Adipocyte (in vitro differentiated cells): ENCODE measurements at regions not wholly inside any gene's neighbourhood (a gene's known extent, or its start where the extent isn't known, plus 50 kb on each side); places are given as distances from the start of the nearest gene placed in this dataset.

Experiments used
- DNase-seq: peaks from one replicate; pipeline ENCODE4 v3.0.0-alpha.2; 2015; ENCODE audit warnings: low read depth
- H3K27me3 ChIP-seq: replicated peaks from 2 replicates; pipeline ENCODE4 v1.7.0; 2013; ENCODE audit warnings: mild to moderate bottlenecking, low read length, moderate library complexity; ENCODE audit not compliant: control insufficient read depth, insufficient read depth
- H3K36me3 ChIP-seq: 2 replicates; pipeline ENCODE4 v1.7.0; 2013; ENCODE audit warnings: low read length, mild to moderate bottlenecking, moderate library complexity; ENCODE audit not compliant: control insufficient read depth, insufficient read depth, severe bottlenecking
- H3K4me1 ChIP-seq: 2 replicates; pipeline ENCODE4 v1.7.0; 2013; ENCODE audit warnings: mild to moderate bottlenecking, low read length, moderate library complexity; ENCODE audit not compliant: control insufficient read depth, insufficient read depth
- H3K4me3 ChIP-seq: 2 replicates; pipeline ENCODE4 v1.7.0; 2013; ENCODE audit warnings: mild to moderate bottlenecking, low read length, moderate library complexity
- H3K9ac ChIP-seq: 2 replicates; pipeline ENCODE4 v1.7.0; 2013; ENCODE audit warnings: mild to moderate bottlenecking, low read length, moderate library complexity
- H3K9me3 ChIP-seq: 2 replicates; pipeline ENCODE4 v1.7.0; 2013; ENCODE audit warnings: mild to moderate bottlenecking, low read length, moderate library complexity; ENCODE audit not compliant: control insufficient read depth

DNA sequence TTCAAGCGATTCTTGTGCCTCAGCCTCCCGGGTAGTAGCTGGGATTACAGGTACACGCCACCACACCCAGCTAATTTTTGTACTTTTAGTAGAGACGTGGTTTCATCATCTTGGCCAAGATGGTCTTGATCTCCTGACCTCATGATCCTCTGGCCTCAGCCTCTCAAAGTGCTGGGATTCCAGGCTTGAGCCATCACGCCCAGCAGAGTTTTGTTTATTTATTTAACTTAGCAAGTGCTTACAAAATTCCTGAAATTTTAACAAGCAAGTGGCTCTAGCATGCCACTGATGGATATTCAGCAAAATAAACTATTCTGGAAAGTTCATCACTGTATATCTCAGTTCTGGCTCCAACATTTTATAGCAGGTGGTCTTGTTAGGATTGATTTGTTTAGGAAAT, 585.9 kb downstream of the OTOL1 start:
- Histone ChIP-seq H3K4me1 (no peaks in the 10 kb centered on the region), H3K9ac (no peak overlapping the region), H3K9me3 (no peaks in the 10 kb centered on the region), H3K4me3 (no peak overlapping the region), H3K27me3 (no peaks in the 10 kb centered on the region), H3K36me3 (no peaks in the 10 kb centered on the region)
- DNase-seq, result peak; percentile 24

DNA sequence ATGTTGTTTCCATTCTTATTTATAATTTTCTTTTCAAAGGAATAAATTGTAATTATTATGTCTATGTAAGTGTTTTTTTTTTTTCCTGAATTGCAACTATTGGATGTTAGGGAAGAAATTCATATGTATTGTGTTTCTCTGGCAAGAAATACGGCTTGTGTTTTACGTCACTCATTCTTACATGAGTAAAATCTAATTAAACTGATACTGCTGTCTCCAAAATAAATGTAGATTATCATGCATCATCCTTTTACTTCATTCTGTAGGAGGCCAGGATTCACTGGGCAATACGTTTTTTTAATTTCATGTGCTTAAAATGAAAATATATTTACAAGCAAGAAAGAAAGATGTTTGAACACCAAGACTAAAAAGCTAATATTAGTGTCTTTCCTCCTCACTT, 590.8 kb downstream of the OTOL1 start:
- no peak overlapping the region for H3K4me3 ChIP-seq
- H3K9ac ChIP-seq, result no peak overlapping the region
- no peaks in the 10 kb centered on the region for H3K4me1 ChIP-seq
- no peaks in the 10 kb centered on the region for H3K9me3 ChIP-seq
- H3K27me3 ChIP-seq, result no peaks in the 10 kb centered on the region
- no peak for DNase-seq
- no peaks in the 10 kb centered on the region for H3K36me3 ChIP-seq

DNA sequence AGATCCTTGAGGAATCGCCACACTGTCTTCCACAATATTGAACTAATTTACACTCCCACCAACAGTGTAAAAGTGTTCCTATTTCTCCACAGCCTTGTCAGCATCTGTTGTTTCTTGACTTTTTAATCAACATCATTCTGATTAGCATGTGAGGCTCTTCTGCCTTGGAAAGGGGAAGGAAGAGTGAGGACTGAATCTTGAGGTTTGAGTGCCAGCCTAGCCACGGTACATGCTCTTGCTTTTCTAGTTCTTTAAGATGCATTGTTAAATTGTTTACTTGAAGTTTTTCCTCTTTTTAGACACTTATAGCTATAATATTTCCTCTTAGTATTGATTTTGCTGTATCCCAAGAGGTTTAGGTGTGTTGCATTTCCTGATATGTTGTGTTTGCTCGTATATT, 596.1 kb downstream of the OTOL1 start:
- DNase-seq, result no peak
- no peak overlapping the region for H3K4me3 ChIP-seq
- H3K9me3 ChIP-seq, result no peaks in the 10 kb centered on the region
- H3K27me3 ChIP-seq, result no peaks in the 10 kb centered on the region
- no peak overlapping the region for H3K9ac ChIP-seq
- H3K4me1 ChIP-seq, result no peaks in the 10 kb centered on the region
- H3K36me3 ChIP-seq, result no peaks in the 10 kb centered on the region

DNA sequence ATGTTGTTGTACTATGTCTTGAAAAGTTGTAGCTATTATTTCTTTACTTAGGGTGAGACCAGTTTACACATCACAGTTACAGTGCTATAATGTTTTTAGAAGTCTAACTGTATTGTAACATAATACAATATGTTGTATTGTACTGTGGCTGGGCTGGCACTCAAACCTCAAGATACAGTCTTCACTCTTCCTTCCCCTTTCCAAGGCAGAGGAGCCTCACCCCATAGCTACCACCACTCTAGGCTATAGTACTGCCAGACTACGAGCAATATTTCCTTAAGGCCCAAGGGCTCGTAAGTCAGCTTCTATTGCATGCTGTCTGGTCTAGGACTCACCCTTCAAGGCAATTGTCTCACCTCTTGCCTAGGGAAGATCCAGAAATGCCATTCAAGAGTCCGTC, 597.7 kb downstream of the OTOL1 start:
- Histone ChIP-seq H3K9me3 (no peaks in the 10 kb centered on the region), H3K36me3 (no peaks in the 10 kb centered on the region), H3K27me3 (no peaks in the 10 kb centered on the region), H3K4me3 (no peak overlapping the region), H3K4me1 (no peaks in the 10 kb centered on the region), H3K9ac (no peak overlapping the region)
- no peak for DNase-seq

DNA sequence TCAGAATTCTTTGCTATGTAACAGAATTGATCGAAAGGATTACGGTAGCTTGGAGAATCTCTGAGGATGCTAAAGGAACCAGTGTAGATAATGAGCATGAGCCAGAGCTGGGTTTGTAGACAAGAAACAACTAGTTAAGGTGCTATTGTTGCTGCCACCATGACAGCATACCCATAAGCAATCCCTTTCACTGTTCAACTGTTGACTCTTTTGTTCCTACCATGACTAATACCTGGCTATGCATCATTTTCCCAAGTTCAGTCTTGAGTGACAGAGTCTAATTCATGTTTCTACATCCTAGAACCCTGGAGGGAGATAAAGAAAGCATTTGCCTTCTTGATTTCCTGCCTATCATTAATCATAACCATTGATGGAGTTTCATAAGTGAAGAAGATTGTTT, 600.3 kb downstream of the OTOL1 start:
- H3K36me3 ChIP-seq, result no peaks in the 10 kb centered on the region
- no peak overlapping the region for H3K4me3 ChIP-seq
- no peaks in the 10 kb centered on the region for H3K9me3 ChIP-seq
- DNase-seq, result no peak
- H3K9ac ChIP-seq, result no peak overlapping the region
- no peaks in the 10 kb centered on the region for H3K27me3 ChIP-seq
- H3K4me1 ChIP-seq, result no peaks in the 10 kb centered on the region

DNA sequence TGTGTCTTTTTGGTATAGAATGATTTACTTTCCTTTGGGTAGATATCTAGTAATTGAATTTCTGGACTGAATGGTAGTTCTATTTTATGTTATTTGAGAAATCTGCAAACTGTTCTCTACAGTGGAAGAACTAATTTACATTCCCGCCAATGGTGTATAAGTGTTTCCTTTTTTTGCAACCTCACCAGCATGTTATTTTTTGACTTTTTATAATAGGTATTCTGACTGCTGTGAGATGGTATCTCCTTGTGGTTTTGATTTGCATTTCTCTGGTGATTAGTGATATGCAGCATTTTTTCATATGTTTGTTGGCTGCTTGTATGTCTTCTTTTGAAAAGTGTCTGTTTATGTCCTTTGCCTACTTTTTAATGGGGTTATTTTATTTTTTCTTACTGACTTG, 607.2 kb downstream of the OTOL1 start:
- Histone ChIP-seq H3K4me1 (no peaks in the 10 kb centered on the region), H3K4me3 (no peak overlapping the region), H3K9ac (no peak overlapping the region), H3K36me3 (no peaks in the 10 kb centered on the region), H3K9me3 (no peaks in the 10 kb centered on the region), H3K27me3 (no peaks in the 10 kb centered on the region)
- no peak for DNase-seq

DNA sequence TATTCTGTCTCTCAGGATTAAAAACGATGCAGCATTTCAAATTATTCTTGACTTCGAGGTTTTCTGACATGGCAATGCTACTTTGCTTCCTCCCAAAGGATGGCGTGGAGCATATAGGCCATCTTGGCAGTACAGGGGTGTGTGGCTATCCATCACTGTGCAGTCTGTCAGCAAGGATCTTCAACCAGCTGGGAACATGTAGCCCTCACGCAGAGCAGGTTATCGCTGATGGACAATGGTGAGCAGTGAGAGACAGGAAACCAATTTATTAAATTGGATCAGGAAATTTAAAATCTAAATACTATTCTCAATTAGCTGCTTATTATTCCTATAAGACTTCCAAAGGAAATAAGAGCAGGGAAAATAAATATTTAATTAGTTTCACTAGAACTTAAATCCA, 615.3 kb downstream of the OTOL1 start:
- Histone ChIP-seq H3K27me3 (no peaks in the 10 kb centered on the region), H3K4me3 (no peak overlapping the region), H3K4me1 (no peaks in the 10 kb centered on the region), H3K9me3 (no peaks in the 10 kb centered on the region), H3K36me3 (no peaks in the 10 kb centered on the region), H3K9ac (no peak overlapping the region)
- no peak for DNase-seq

DNA sequence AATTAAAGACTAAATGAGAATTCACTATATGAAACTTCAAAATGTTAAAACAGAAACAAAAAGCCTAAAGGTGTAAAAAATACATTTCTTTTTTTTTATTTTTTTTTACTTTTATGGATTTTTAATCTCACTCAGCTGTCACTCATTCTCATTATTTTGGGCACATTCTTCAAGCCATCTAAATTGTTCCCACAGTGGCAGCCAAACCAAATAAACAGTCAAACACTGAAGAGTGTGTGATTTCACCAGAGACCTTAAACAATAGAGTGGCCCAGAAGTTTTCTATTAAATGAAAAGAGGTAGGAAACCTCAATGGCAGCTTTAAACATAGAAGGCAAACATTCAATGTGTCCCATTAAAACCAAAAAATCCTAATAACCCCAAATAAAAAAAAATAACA, 616.1 kb downstream of the OTOL1 start:
- peak; percentile 27 for DNase-seq
- Histone ChIP-seq H3K9ac (no peak overlapping the region), H3K4me3 (no peak overlapping the region), H3K36me3 (no peaks in the 10 kb centered on the region), H3K4me1 (no peaks in the 10 kb centered on the region), H3K27me3 (no peaks in the 10 kb centered on the region), H3K9me3 (no peaks in the 10 kb centered on the region)

DNA sequence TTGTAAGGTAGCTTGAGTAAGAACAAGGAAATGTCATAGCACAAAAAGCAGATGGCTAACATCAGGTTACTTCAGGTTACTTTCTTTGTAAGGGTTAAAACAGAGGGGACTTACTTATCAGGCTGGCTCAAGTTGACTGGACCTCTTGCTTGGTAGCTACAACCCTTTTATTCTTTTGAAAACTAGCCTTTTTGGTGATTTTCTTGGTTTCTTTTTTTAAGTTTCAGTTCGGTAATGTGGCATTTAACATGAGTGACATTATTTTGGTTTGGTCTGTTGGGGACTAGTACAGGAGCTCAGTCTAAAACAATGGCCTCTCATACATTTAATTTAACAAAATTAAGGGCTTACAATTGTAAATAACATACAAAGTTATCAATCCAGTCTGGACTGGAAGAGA, 621.4 kb downstream of the OTOL1 start:
- Histone ChIP-seq H3K9ac (no peak overlapping the region), H3K36me3 (no peaks in the 10 kb centered on the region), H3K9me3 (no peaks in the 10 kb centered on the region), H3K4me3 (no peak overlapping the region), H3K27me3 (no peaks in the 10 kb centered on the region), H3K4me1 (peaks cover 9% of the 10 kb centered on the region)
- no peak for DNase-seq

DNA sequence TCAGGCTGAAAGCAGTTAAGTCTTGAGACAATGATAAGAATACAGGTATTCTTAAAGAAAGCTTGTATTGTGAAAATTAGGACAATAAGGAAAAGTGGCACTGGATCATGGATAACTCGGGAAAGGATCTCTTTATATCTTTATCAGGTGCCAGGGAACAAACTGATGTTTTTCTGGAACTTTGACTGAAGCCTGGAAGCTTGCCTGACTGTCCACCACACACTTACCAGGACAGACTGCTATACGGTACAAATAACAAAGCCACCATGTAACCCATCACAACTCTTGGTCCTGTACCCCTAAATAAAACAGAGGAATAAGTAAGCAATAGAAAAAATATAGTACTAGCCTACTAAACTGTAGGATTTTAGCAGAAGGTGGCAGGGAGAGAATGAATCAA, 623.0 kb downstream of the OTOL1 start:
- Histone ChIP-seq H3K36me3 (no peaks in the 10 kb centered on the region), H3K27me3 (no peaks in the 10 kb centered on the region), H3K9me3 (no peaks in the 10 kb centered on the region), H3K4me3 (no peak overlapping the region), H3K4me1 (peaks cover 11% of the 10 kb centered on the region), H3K9ac (no peak overlapping the region)
- no peak for DNase-seq

DNA sequence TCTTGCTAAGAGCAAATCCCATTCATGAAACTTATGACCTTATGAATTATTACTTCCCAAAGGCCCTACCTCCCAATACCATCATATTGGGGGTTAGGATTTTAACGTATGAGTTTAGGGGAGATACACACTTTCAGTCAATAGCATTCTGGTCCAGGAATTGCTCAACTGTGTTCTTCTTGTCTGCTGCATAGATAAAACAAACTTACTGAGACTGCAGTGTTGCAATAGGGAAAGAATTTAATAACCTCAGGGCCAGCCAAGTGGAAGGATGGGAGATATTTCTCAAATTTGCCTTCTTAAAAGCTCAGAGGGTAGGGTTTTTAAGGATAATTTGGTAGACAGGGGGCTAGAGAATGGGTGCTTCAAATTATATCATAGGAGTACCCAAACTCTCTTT, 625.8 kb downstream of the OTOL1 start:
- DNase-seq, result peak; percentile 78
- H3K4me1 ChIP-seq, result peaks cover 11% of the 10 kb centered on the region
- no peak overlapping the region for H3K9ac ChIP-seq
- H3K4me3 ChIP-seq, result no peak overlapping the region
- H3K9me3 ChIP-seq, result no peaks in the 10 kb centered on the region
- no peaks in the 10 kb centered on the region for H3K36me3 ChIP-seq
- no peaks in the 10 kb centered on the region for H3K27me3 ChIP-seq

DNA sequence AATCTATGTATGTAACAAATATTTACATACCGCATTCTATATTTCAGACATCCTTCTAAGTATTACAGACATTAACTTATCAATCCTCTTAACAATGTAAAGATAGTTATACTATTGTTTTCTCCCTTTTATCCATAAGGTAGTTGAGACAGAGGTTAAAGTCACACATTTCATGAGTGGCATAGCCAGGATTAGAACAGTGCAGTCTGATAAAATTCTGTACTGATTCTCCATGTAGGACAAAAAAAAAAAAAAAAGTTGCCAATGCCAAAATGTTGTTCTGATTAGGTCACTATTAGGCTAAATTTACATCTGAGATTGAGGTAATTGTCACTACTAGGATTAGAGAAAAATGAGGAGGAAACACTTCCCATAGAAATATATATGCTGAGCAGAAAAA, 629.2 kb downstream of the OTOL1 start:
- no peaks in the 10 kb centered on the region for H3K36me3 ChIP-seq
- no peak overlapping the region for H3K4me3 ChIP-seq
- H3K9me3 ChIP-seq, result no peaks in the 10 kb centered on the region
- H3K9ac ChIP-seq, result no peak overlapping the region
- no peaks in the 10 kb centered on the region for H3K27me3 ChIP-seq
- peaks cover 11% of the 10 kb centered on the region for H3K4me1 ChIP-seq
- DNase-seq, result no peak
